DOHH2 (cell line): ENCODE measurements at regions not wholly inside any gene's neighbourhood (a gene's known extent, or its start where the extent isn't known, plus 50 kb on each side); places are given as distances from the start of the nearest gene placed in this dataset.

Source experiments
- EZH2phosphoT487 ChIP-seq: fragments of 200-600 bp; sonication (generic); IDR thresholded peaks from 2 replicates; pipeline ENCODE4 v1.6.1; 2017; ENCODE audit warnings: borderline replicate concordance, mild to moderate bottlenecking, antibody characterized with exemption, low read length, moderate library complexity, mixed read lengths
- TF ChIP-seq, protein P1 (sequence below): fragments of 200-600 bp; sonication (generic); IDR thresholded peaks from one replicate; pipeline ENCODE4 v1.5.1; 2014; ENCODE audit warnings: antibody characterized with exemption, mild to moderate bottlenecking, low read depth, low read length; ENCODE audit not compliant: poor library complexity, severe bottlenecking

DNA sequence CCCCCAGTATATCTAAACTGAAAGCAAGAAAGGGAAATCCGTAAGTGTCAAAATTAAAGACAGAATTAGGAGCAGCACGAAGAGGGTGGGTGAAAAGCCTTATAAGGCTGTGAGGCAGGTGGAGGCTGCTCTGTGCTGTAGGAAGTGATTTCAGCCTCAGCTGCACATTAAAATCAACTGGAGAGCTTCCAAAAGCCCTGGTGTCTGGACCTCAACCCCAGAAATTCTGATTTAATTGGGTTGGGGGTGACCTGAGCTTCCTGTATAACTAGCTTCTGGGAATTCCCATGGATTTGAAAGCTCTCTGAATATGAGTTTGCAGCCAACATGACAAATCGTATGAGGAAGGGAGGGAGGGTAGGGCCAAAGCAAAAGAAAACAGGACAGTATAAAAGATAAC is 242.4 kb upstream of the TMTC4 start:
- TF ChIP-seq, protein P1, sequence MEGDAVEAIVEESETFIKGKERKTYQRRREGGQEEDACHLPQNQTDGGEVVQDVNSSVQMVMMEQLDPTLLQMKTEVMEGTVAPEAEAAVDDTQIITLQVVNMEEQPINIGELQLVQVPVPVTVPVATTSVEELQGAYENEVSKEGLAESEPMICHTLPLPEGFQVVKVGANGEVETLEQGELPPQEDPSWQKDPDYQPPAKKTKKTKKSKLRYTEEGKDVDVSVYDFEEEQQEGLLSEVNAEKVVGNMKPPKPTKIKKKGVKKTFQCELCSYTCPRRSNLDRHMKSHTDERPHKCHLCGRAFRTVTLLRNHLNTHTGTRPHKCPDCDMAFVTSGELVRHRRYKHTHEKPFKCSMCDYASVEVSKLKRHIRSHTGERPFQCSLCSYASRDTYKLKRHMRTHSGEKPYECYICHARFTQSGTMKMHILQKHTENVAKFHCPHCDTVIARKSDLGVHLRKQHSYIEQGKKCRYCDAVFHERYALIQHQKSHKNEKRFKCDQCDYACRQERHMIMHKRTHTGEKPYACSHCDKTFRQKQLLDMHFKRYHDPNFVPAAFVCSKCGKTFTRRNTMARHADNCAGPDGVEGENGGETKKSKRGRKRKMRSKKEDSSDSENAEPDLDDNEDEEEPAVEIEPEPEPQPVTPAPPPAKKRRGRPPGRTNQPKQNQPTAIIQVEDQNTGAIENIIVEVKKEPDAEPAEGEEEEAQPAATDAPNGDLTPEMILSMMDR: no peak
- no peak for TF ChIP-seq EZH2phosphoT487
